Stimulated activated CD4-positive, alpha-beta T cell treated with anti-CD3 and anti-CD28 coated beads, Interleukin-12 subunit alpha, Interleukin-12 subunit beta, amount 100 ng/mL, for 48 hours (primary cell): ENCODE measurements at regions not wholly inside any gene's neighbourhood (a gene's known extent, or its start where the extent isn't known, plus 50 kb on each side); places are given as distances from the start of the nearest gene placed in this dataset.

Experiments
- DNase-seq, 3 donors: peaks; one replicate each; pipeline ENCODE4 v3.0.0-alpha.2; 2020; ENCODE audit warnings: low read depth in 2 of 3, low spot score in 1 of 3

- DNase-seq, result no peak
These were observed 316.9 kb downstream of the QKI start for GRCh38 chr6:163731215-163732013.

DNA sequence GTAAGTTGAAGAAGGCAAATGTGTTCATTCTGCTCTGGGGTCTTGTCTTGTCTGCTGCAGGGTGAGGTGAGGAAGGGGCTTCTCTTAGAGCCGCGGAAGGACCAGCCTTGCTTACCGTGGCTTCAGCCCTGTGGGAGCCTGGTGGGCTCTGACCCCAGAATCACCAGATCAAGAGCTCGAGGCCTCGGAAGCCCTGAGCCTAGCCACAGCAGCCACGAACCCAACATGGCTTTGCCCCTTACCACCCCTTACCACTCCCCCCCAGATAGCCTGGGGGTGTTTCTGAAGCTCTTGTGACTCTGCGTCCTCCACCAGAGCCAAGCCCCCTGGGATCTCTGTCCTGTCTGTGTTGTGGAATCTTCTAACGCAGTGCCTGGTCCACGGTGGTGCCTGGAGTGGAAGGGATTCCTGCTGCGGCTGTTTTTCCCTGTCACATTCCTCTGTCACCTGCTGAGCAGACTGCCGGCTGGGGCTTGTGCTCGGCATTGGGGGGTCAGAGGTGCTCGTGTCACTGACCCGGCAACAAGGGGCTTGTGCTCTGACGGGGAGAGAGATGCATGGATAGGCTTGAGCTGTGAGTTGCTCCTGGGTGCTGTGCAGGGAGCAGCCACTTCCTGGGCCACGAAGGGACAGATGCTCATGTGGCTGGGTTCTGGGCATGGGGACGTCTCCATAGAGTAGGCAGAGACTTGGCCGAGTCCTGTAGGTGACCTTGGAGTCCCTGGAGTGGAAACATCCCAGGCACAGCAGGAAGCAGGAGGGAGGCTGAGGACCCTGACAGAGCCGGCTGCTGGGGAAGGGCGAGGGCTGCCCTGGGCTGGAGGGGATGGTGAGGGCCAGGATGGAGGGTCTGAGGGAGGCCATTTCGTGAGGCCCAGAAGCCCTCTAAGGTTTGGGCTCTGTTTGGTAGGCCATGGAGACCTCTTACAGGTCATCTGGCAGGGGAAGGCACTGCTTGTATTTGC is 316.0 kb downstream of the QKI start:
- no peak for DNase-seq

DNA sequence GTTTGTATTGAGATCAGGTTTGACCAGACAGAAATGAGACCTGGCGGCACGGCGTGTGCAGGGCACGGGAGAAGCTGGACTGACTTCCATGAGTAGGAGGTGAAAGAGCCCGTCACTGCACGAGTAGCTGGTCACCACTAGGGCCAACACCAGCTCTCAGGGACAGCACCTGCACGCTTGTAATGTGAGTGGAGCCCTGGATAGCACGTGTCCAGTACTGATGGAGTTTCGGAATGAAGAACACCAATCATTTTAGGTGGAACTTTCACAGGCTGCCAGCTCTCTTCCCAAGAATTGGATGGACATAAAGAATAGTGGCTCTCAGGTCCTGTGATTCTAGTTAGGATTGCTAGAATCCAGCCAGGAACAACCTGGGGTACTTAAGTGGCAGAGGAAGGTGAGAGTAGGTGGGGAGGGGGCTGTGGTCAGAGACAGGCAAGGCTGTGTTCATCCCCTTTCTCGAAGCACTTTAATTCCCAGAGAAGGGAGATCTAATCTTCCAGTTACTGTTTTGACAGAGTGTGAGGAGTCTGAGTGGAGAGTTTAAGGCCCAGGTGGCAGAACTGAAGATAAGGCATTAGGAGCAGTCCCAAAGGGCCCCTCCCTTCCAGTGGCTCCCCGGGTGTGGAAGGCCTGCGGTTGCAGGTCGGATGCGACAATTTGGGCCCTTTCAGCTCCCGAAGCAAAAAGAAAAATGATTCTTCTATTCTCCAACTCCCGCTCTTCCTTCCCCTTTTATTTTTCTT is 314.8 kb downstream of the QKI start:
- DNase-seq, result no peak

- DNase-seq, result no peak
These were observed 314.1 kb downstream of the QKI start for GRCh38 chr6:163728442-163729126.

GRCh38 chr6:163726037-163726695 is 311.6 kb downstream of the QKI start:
- no peak for DNase-seq

GRCh38 chr6:163725008-163725941 is 310.8 kb downstream of the QKI start:
- no peak for DNase-seq

DNA sequence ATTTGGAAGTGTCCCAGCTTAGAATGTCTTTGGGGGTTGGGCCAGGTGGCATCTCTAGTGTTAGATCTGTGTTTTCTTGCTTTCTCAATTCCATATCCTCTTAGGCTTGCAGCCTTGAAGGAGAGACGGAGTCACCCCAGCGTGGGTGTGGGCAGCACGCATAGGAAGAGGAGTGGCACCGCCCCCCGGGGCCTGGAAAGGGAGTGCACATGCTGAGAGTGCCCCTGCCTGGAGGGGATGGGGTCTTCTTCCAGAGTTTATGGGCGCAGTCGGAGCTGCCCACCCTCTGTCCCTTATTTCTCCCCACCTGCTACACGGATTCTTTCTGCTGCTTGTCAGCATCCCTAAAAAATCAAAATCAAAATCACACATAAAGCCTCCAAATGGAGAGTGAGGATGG is 309.7 kb downstream of the QKI start:
- no peak for DNase-seq

- no peak for DNase-seq
These were observed 309.2 kb downstream of the QKI start for GRCh38 chr6:163723759-163724158.

GRCh38 chr6:163721922-163722692 is 307.6 kb downstream of the QKI start:
- no peak for DNase-seq

DNA sequence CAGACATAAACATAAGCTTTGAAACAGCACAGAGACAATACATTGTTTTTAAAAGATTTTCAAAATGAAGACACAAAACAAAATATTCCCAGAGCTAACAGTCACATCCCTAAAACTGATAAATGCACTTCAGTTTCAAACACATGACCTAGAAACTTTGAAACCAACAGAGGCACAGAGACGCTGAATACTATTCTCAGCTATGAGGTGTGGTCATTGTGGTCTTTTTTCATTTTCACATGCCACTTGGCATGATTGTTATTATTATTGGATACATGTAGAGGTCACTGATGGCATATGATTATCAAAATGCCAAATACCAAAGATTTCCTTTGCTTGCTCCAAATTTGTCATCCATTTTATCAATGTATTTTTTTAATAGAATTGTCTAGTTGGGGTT is 306.9 kb downstream of the QKI start:
- no peak for DNase-seq

DNA sequence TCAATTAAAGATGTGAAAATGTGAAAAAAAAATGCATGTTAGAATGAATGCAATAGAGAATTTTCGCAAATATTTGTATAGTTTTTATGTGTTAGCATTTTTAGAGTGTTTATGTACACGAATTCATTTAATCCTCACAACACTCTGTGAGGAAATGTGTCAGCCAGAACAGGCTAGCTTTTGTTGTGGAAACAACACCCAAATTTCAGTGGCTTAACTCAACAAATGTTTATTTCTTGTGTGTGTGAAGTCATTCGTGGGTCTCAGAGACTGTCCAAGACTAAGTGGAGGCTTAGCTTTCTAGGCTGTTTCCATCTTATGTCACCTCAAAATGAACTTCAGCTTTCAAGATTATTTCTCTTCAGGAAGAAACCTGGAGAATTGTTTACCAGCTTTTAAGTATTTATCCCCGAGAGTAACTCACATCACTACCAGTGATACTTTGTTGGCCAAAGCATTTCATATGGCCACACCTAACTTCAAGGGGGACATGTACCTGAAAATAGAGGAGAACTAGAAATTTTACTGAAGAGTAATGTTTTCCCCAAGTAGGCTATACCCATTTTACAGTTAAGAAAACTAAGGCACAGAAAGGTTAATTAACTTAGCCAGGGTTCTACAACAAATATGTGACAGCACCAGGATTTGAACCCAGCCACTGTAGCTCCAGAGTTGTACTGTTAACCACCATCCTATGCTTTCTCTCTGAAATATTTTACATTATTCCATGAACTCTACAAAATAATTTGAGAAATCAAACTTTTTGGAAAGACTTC is 306.1 kb downstream of the QKI start:
- DNase-seq, result no peak

DNA sequence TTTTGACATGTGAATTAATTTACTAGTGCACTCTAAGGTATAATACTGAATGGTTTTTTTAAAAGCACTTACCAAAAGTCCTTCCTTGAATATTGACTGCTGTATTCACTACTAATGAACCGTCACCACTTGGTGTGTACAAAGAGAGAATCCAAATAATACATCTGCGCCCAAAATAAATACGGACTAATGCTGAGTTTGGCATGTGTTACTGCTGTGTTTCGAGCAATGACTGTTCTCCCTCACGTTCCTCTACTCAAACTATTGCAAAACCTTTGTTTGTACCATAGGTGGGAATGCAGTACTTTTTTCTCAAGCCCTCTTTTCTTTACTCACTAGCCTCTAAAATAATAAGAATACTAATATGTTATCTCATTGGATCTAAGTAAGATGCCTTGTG is 305.5 kb downstream of the QKI start:
- DNase-seq, result no peak

DNA sequence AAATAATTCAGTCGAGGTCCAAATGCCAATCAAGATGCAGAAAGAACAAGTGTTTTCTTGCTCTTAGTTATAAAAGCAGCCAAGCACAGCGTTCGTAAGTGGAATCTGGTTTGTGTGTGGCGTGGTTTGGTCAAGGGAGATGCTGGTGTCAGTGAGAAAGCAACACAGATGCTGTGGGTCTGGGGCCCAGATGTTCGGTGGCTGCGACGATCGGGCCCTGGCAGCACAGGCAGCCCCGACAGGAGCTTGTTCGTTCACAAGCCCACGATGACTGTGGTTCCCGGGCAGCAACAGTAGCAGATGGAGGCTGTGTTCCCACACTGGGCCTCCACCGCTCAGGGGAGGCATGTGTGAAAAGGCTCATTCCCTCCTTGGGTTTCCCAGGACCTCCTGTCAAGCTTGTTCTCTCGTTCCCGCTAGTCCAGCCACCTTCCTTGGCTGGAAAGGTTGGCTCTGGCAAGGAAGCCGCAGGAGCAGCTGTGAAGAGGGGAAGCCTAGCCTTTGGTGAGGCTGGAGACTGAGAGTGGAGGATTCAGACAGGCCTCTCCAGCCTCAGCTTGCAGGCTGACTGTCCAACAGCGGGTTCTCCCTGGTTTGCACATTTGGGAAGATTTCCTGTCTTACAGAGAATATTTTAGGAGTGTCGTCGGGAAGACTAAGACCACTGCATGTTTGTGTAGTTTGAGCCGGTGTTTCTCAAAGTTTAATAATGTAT is 304.7 kb downstream of the QKI start:
- DNase-seq, result no peak

DNA sequence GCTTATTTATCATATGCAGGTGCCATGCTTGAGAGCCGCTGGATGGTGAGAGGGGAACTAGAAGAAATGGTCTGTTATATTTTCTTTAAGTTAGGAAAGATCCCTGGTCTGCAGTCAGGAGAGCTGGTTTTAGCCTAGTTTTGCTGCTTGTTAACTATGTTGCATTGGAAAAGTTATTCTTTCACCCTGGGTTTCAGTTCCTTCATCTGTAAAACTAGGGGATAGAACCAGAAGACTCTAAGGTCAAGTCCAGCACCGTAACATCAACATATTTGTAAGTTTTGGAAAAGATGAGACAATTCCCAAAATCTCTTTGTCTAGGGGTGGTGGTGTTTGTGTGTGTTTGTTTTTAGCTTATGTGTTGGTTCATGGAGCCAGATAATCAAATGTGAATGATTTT is 304.0 kb downstream of the QKI start:
- no peak for DNase-seq

- no peak for DNase-seq
These were observed 302.7 kb downstream of the QKI start for GRCh38 chr6:163717106-163717764.

GRCh38 chr6:163716690-163717089 is 302.2 kb downstream of the QKI start:
- no peak for DNase-seq

DNA sequence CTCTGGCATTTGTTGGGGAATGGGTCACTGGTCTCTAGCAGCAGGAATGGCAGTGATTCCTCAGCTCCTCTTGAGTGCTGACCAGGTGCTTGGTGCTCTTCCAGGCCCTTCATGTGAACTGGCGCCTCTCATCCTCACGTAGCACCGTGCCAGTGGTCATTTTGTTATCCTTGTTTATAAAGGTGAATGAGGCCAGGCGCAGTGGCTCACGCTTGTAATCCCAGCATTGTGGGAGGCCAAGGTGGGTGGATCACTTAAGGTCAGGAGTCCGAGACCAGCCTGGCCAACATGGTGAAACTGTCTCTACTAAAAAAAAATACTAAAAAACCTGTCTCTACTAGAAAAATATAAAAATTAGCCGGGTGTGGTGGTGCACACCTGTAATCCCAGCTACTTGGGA is 301.3 kb downstream of the QKI start:
- DNase-seq, result no peak
